Mesenchymal stem cell (in vitro differentiated cells and primary cell): ENCODE measurements at regions not wholly inside any gene's neighbourhood (a gene's known extent, or its start where the extent isn't known, plus 50 kb on each side); places are given as distances from the start of the nearest gene placed in this dataset.

Experiments used
- DNase-seq: peaks from one replicate; pipeline ENCODE4 v3.0.0-alpha.2; 2013
- H2AFZ ChIP-seq: one replicate; pipeline ENCODE4 v1.6.1; 2013; ENCODE audit warnings: low read depth, mild to moderate bottlenecking, control low read depth, inconsistent platforms, low read length, moderate library complexity
- H2AK5ac ChIP-seq: 2 replicates; pipeline ENCODE4 v1.6.1; 2013; ENCODE audit warnings: low read length, moderate library complexity, mild to moderate bottlenecking, inconsistent platforms; ENCODE audit not compliant: severe bottlenecking
- H2BK120ac ChIP-seq: one replicate; pipeline ENCODE4 v1.6.1; 2013; ENCODE audit warnings: low read depth, mild to moderate bottlenecking, inconsistent platforms, low read length, moderate library complexity
- H2BK12ac ChIP-seq, 2 experiments: one replicate each; pipeline ENCODE4 v1.6.1; 2013; ENCODE audit warnings: inconsistent platforms in 2 of 2, low read length in 2 of 2, mild to moderate bottlenecking in 2 of 2, moderate library complexity in 2 of 2, control low read depth in 1 of 2
- H2BK15ac ChIP-seq: one replicate; pipeline ENCODE4 v1.6.1; 2013; ENCODE audit warnings: mild to moderate bottlenecking, low read depth, inconsistent platforms; ENCODE audit not compliant: poor library complexity, severe bottlenecking
- H2BK5ac ChIP-seq: 2 replicates; pipeline ENCODE4 v1.6.1; 2013; ENCODE audit warnings: low read depth, mild to moderate bottlenecking, low read length, control low read depth, inconsistent platforms; ENCODE audit not compliant: poor library complexity, severe bottlenecking
- H3K14ac ChIP-seq, 2 experiments: one replicate each; pipeline ENCODE4 v1.6.1; 2013; ENCODE audit warnings: inconsistent platforms in 2 of 2, low read length in 2 of 2, control low read depth in 1 of 2, mild to moderate bottlenecking in 1 of 2, moderate library complexity in 1 of 2
- H3K18ac ChIP-seq, 2 experiments: one replicate each; pipeline ENCODE4 v1.6.1; 2013; ENCODE audit warnings: inconsistent platforms in 2 of 2, low read length in 2 of 2, control low read depth in 1 of 2, low read depth in 1 of 2, mild to moderate bottlenecking in 1 of 2
- H3K23ac ChIP-seq, 2 experiments: one replicate each; pipeline ENCODE4 v1.6.1; 2013; ENCODE audit warnings: inconsistent platforms in 2 of 2, low read length in 2 of 2, mild to moderate bottlenecking in 2 of 2, moderate library complexity in 2 of 2, control low read depth in 1 of 2
- H3K27ac ChIP-seq: 2 replicates; pipeline ENCODE4 v1.5.1; 2013; ENCODE audit warnings: mild to moderate bottlenecking, moderate library complexity, low read length, control low read depth, inconsistent platforms; ENCODE audit not compliant: poor library complexity, severe bottlenecking
- H3K27me3 ChIP-seq, 2 experiments: 2 replicates each; pipeline versions ENCODE4 v1.6.1 to v1.7.0; 2013; ENCODE audit warnings: low read length in 2 of 2, mild to moderate bottlenecking in 2 of 2, moderate library complexity in 2 of 2, control low read depth in 1 of 2, inconsistent platforms in 1 of 2; ENCODE audit not compliant: control insufficient read depth in 1 of 2, insufficient read depth in 1 of 2
- H3K36me3 ChIP-seq, 2 experiments: 2 replicates each; pipeline versions ENCODE4 v1.6.1 to v1.7.0; 2013; ENCODE audit warnings: low read length in 2 of 2, control low read depth in 1 of 2, inconsistent platforms in 1 of 2, low read depth in 1 of 2, mild to moderate bottlenecking in 1 of 2; ENCODE audit not compliant: insufficient read depth in 2 of 2, control insufficient read depth in 1 of 2
- H3K4ac ChIP-seq, 2 experiments: one replicate each; pipeline ENCODE4 v1.6.1; 2013; ENCODE audit warnings: inconsistent platforms in 2 of 2, low read length in 2 of 2, mild to moderate bottlenecking in 2 of 2, moderate library complexity in 2 of 2, control low read depth in 1 of 2, low read depth in 1 of 2
- H3K4me1 ChIP-seq: 2 replicates; pipeline ENCODE4 v1.6.1; 2013; ENCODE audit warnings: low read depth, low read length, control low read depth; ENCODE audit not compliant: control insufficient read depth, insufficient read depth
- H3K4me2 ChIP-seq: 2 replicates; pipeline ENCODE4 v1.6.1; 2013; ENCODE audit warnings: low read length, mild to moderate bottlenecking, inconsistent platforms; ENCODE audit not compliant: poor library complexity, severe bottlenecking
- H3K4me3 ChIP-seq, 2 experiments: 2 replicates each; pipeline versions ENCODE4 v1.5.1 to v1.7.0; 2013; ENCODE audit warnings: low read length in 2 of 2, mild to moderate bottlenecking in 2 of 2, control low read depth in 1 of 2, low read depth in 1 of 2; ENCODE audit not compliant: insufficient read depth in 1 of 2
- H3K79me1 ChIP-seq: replicated peaks from 2 replicates; pipeline ENCODE4 v1.6.1; 2013; ENCODE audit warnings: mild to moderate bottlenecking, control low read depth, low read length, inconsistent platforms; ENCODE audit not compliant: poor library complexity, severe bottlenecking
- H3K9ac ChIP-seq: 2 replicates; pipeline ENCODE4 v1.7.0; 2013; ENCODE audit warnings: mild to moderate bottlenecking, low read length, moderate library complexity
- H3K9me3 ChIP-seq: 2 replicates; pipeline ENCODE4 v1.7.0; 2013; ENCODE audit warnings: mild to moderate bottlenecking, low read length; ENCODE audit not compliant: control insufficient read depth
- H4K8ac ChIP-seq: one replicate; pipeline ENCODE4 v1.6.1; 2013; ENCODE audit warnings: inconsistent platforms, mild to moderate bottlenecking, low read length, moderate library complexity
- H4K91ac ChIP-seq: one replicate; pipeline ENCODE4 v1.6.1; 2013; ENCODE audit warnings: mild to moderate bottlenecking, low read length, inconsistent platforms
- WGBS: methylation state at CpG from one replicate; pipeline ENCODE4 v1.1.7; 2013; ENCODE audit warnings: mixed read lengths; 5-methylcytosine and 5-hydroxymethylcytosine counted together

DNA sequence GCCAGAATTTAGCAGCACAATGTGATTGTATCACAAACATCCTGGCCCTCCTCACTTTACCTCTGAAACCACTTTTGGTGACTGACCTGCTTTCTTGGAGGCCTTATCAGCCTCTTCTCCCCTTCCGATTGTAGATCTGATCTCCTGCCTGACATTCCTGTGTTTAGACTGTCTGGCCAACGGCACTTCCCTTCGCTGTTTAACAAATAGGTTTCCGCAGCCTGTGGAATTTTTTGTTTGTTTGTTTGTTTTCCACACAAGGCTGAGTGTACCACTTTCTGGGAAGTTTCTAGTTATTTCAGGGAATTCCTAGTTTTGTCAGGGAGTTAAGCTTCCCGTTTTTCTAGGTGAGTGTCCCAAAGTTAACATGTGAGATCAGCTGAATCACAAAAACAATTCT lies 65.9 kb upstream of the CDKN3 start:
- Histone ChIP-seq H3K4me2 (no peak overlapping the region), H3K4me1 (no peaks in the 10 kb centered on the region), H3K27ac (no peak overlapping the region), H3K23ac (no peak overlapping the region), H2BK12ac (peak overlapping the region in 1 of 2 experiments; percentile 79), H4K8ac (no peak overlapping the region), H3K18ac (no peak overlapping the region), H3K14ac (no peak overlapping the region), H3K4me3 (no peak overlapping the region), H4K91ac (no peak overlapping the region), H2BK5ac (no peak overlapping the region), H3K79me1 (no peaks in the 10 kb centered on the region), H3K4ac (peak overlapping the region in 1 of 2 experiments; percentile 53), H3K36me3 (no peaks in the 10 kb centered on the region), H2BK120ac (no peak overlapping the region), H3K27me3 (peaks cover 0 to 16% of the 10 kb centered on the region in 2 experiments), H3K9ac (no peak overlapping the region), H2AFZ (peak overlapping the region; percentile 49), H2AK5ac (peak overlapping the region; percentile 89), H2BK15ac (no peak overlapping the region), H3K9me3 (no peaks in the 10 kb centered on the region)
- DNase-seq, result no peak
- 46% methylated on average over 5 of the region's 5 CpGs for WGBS

DNA sequence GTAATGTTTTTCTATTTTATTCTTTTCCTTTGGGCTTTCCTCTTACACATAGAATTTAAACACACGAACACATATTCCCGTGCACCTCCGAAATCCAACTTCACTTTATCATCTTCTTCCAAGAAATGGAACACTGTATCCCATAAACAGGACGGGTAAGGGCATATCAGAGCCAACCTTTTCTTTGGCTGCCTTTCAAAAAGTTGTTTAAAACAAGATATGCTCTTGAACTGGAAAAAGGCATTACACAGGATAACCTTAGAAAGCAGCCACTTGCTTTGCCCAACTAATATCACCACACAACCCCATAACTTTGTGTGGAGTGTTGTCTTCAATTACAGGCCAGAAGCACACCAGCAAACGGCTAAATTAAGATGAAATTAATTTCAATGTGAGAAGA lies 65.3 kb upstream of the CDKN3 start:
- Histone ChIP-seq H3K23ac (no peak overlapping the region), H2AK5ac (no peak overlapping the region), H3K79me1 (no peaks in the 10 kb centered on the region), H2BK15ac (no peak overlapping the region), H3K27me3 (peaks cover 0 to 14% of the 10 kb centered on the region in 2 experiments), H3K4me2 (no peak overlapping the region), H3K14ac (no peak overlapping the region), H3K4me1 (no peaks in the 10 kb centered on the region), H2BK12ac (no peak overlapping the region), H2BK5ac (no peak overlapping the region), H2BK120ac (no peak overlapping the region), H3K4ac (no peak overlapping the region), H3K36me3 (no peaks in the 10 kb centered on the region), H3K4me3 (no peak overlapping the region), H2AFZ (no peak overlapping the region), H3K9ac (no peak overlapping the region), H4K8ac (no peak overlapping the region), H3K27ac (no peak overlapping the region), H3K9me3 (no peaks in the 10 kb centered on the region), H3K18ac (no peak overlapping the region), H4K91ac (no peak overlapping the region)
- DNase-seq, result no peak
- 92% methylated on average over 4 of the region's 5 CpGs for WGBS

DNA sequence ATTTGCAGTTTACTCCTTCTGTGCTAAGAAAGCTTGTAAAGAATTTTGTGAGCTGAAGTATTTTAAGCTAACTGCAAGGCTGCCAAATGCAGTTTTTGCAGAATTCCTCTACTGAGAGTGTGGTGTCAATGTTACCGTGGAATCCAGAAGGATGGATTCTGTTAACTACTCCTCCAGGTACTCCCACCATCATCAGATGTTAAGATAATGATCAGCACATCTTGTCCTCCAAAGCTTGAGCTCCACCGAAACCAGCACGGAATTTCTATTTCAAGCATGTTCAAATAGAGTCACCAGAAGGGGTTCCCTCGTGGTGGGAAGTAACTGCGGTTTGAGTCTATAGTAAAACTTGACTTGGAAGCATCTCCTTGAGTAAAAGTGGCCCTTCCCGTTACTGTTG lies 64.3 kb upstream of the CDKN3 start:
- Histone ChIP-seq H3K36me3 (no peaks in the 10 kb centered on the region), H3K23ac (no peak overlapping the region), H3K4me1 (no peaks in the 10 kb centered on the region), H4K91ac (no peak overlapping the region), H2BK12ac (peak overlapping the region in 1 of 2 experiments; percentile 10), H3K27me3 (peaks cover 0 to 6% of the 10 kb centered on the region in 2 experiments), H3K18ac (no peak overlapping the region), H3K4me3 (no peak overlapping the region), H2AFZ (no peak overlapping the region), H4K8ac (no peak overlapping the region), H3K79me1 (no peaks in the 10 kb centered on the region), H3K4ac (no peak overlapping the region), H2BK5ac (no peak overlapping the region), H3K9me3 (no peaks in the 10 kb centered on the region), H3K14ac (no peak overlapping the region), H3K4me2 (no peak overlapping the region), H2AK5ac (no peak overlapping the region), H2BK15ac (no peak overlapping the region), H3K9ac (no peak overlapping the region), H2BK120ac (no peak overlapping the region), H3K27ac (no peak overlapping the region)
- 95% methylated on average over 6 of the region's 6 CpGs for WGBS
- no peak for DNase-seq

DNA sequence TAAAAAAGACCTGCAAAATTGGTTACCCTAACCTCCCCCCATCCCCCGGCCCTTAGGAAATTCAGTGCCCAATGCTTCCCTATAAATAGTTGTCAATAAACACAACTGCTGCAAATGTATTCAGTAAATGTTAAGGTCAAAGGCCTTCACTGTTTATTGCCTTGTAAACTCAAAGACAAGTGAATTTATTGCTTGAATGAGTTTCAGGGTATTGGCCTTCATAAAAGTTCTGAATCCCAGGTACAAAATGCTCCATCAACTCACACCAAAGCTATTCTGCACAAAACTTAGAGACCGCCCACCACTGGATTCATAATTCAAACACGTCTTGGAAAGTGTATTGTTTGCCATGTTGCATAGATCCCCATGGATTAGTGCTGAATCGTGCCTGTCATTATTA lies 63.3 kb upstream of the CDKN3 start:
- no peak overlapping the region for H4K91ac ChIP-seq
- no peaks in the 10 kb centered on the region for H3K4me1 ChIP-seq
- H3K4ac ChIP-seq, result no peak overlapping the region
- no peak overlapping the region for H2AK5ac ChIP-seq
- no peak for DNase-seq
- H3K9me3 ChIP-seq, result no peaks in the 10 kb centered on the region
- no peak overlapping the region for H3K4me2 ChIP-seq
- H4K8ac ChIP-seq, result no peak overlapping the region
- H2BK5ac ChIP-seq, result no peak overlapping the region
- no peaks in the 10 kb centered on the region for H3K36me3 ChIP-seq
- no peak overlapping the region for H3K9ac ChIP-seq
- no peak overlapping the region for H3K4me3 ChIP-seq
- no peak overlapping the region for H3K14ac ChIP-seq
- H3K18ac ChIP-seq, result no peak overlapping the region
- H2BK120ac ChIP-seq, result no peak overlapping the region
- no peak overlapping the region for H2BK12ac ChIP-seq
- no peak overlapping the region for H2BK15ac ChIP-seq
- H3K27ac ChIP-seq, result no peak overlapping the region
- H3K27me3 ChIP-seq, result peaks cover 0 to 5% of the 10 kb centered on the region in 2 experiments
- H2AFZ ChIP-seq, result no peak overlapping the region
- H3K79me1 ChIP-seq, result no peaks in the 10 kb centered on the region
- H3K23ac ChIP-seq, result no peak overlapping the region
- 75% methylated on average over 3 of the region's 4 CpGs for WGBS
